Breast epithelium (tissue), 4 donors: ENCODE measurements at regions not wholly inside any gene's neighbourhood (a gene's known extent, or its start where the extent isn't known, plus 50 kb on each side); places are given as distances from the start of the nearest gene placed in this dataset.

Experiments
- DNase-seq, 2 donors: peaks; one replicate each; pipeline ENCODE4 v3.0.0-alpha.2; 2019; ENCODE audit warnings: low spot score in 2 of 2
- H3K27ac ChIP-seq, 2 donors: fragments of 200-600 bp; sonication (generic) in 1 of 2; one replicate each; pipeline ENCODE4 v1.5.1; 2016 to 2019; ENCODE audit warnings: mild to moderate bottlenecking in 1 of 2
- H3K27me3 ChIP-seq, 2 donors: fragments of 200-600 bp; sonication (generic) in 1 of 2; one replicate each; pipeline versions ENCODE4 v1.5.1 to v1.6.0; 2017 to 2019; ENCODE audit warnings: control low read depth in 1 of 2, mild to moderate bottlenecking in 1 of 2
- H3K36me3 ChIP-seq: fragments of 200-600 bp; one replicate; pipeline ENCODE4 v1.5.1; 2019
- H3K4me1 ChIP-seq, 2 donors: fragments of 200-600 bp; sonication (generic); one replicate each; pipeline ENCODE4 v1.5.1; 2016 to 2019; ENCODE audit warnings: control low read depth in 1 of 2
- H3K4me3 ChIP-seq, 3 donors: fragments of 200-600 bp; sonication (generic); 1 replicate in 2 of 3; 2 replicates in 1 of 3; pipeline ENCODE4 v1.5.1; 2016 to 2019; ENCODE audit warnings: mild to moderate bottlenecking in 3 of 3, moderate library complexity in 2 of 3
- H3K9me3 ChIP-seq, 2 donors: fragments of 200-600 bp; sonication (generic) in 1 of 2; one replicate each; pipeline ENCODE4 v1.5.1; 2016 to 2019; ENCODE audit warnings: control low read depth in 1 of 2
- CTCF ChIP-seq, 3 donors: fragments of 450-650 bp; IDR thresholded peaks; one replicate each; pipeline ENCODE4 v1.5.1; 2016 to 2017; ENCODE audit warnings: antibody characterized with exemption in 3 of 3, mild to moderate bottlenecking in 3 of 3, moderate library complexity in 3 of 3
- POLR2A ChIP-seq: fragments of 450-650 bp; IDR thresholded peaks from one replicate; pipeline ENCODE4 v1.6.1; 2016; ENCODE audit warnings: antibody characterized with exemption, mild to moderate bottlenecking, moderate library complexity
- POLR2AphosphoS5 ChIP-seq, 3 donors: sonication (generic); formaldehyde crosslinking; IDR thresholded peaks; one replicate each; pipeline ENCODE4 v1.6.1; 2017; ENCODE audit warnings: antibody characterized with exemption in 3 of 3
- intact Hi-C: fragments of 100-400 bp; cut with DNase I; formaldehyde crosslinking; loops from one replicate; pipeline ENCODE4 v1.15.1; 2023; ENCODE audit warnings: low total_unique reads

- H3K4me1 ChIP-seq, result no peaks in the 10 kb centered on the region
- H3K9me3 ChIP-seq, result no peaks in the 10 kb centered on the region
- no peak overlapping the region for H3K4me3 ChIP-seq
- intact Hi-C loops, result no loop called here
- no peak overlapping the region for H3K27ac ChIP-seq
- no peaks in the 10 kb centered on the region for H3K36me3 ChIP-seq
- no peak for DNase-seq
- TF ChIP-seq POLR2AphosphoS5 (IDR thresholded peaks at IDR 0.05) (no peak), CTCF (IDR thresholded peaks at IDR 0.05) (no peak), POLR2A (no peak)
- no peaks in the 10 kb centered on the region for H3K27me3 ChIP-seq
Measured at GRCh38 chr5:117252566-117252965, 677.9 kb upstream of the SEMA6A start.

GRCh38 chr5:117249086-117249815, 674.6 kb upstream of the SEMA6A start:
- no peaks in the 10 kb centered on the region for H3K27me3 ChIP-seq
- no peaks in the 10 kb centered on the region for H3K36me3 ChIP-seq
- no peaks in the 10 kb centered on the region for H3K9me3 ChIP-seq
- intact Hi-C loops, result loop anchor here (5.0 kb wide), 1 partner anchor 657 kb away; no protein-coding TSS in a partner anchor
- H3K27ac ChIP-seq, result no peak overlapping the region
- no peak overlapping the region for H3K4me3 ChIP-seq
- DNase-seq, result no peak
- no peaks in the 10 kb centered on the region for H3K4me1 ChIP-seq
- TF ChIP-seq POLR2A (no peak), CTCF (IDR thresholded peaks at IDR 0.05) (no peak), POLR2AphosphoS5 (IDR thresholded peaks at IDR 0.05) (no peak)

GRCh38 chr5:117246424-117246823, 671.8 kb upstream of the SEMA6A start:
- Histone ChIP-seq H3K27ac (no peak overlapping the region), H3K9me3 (no peaks in the 10 kb centered on the region), H3K36me3 (no peaks in the 10 kb centered on the region), H3K4me1 (no peaks in the 10 kb centered on the region), H3K27me3 (no peaks in the 10 kb centered on the region), H3K4me3 (no peak overlapping the region)
- no peak for TF ChIP-seq POLR2AphosphoS5 (IDR thresholded peaks at IDR 0.05)
- no peak for TF ChIP-seq POLR2A
- TF ChIP-seq CTCF (IDR thresholded peaks at IDR 0.05), result no peak
- DNase-seq, result no peak
- intact Hi-C loops, result loop anchor here (5.0 kb wide), 1 partner anchor 654 kb away; no protein-coding TSS in a partner anchor

- TF ChIP-seq POLR2A, result no peak
- no peak for TF ChIP-seq POLR2AphosphoS5 (IDR thresholded peaks at IDR 0.05)
- TF ChIP-seq CTCF (IDR thresholded peaks at IDR 0.05), result no peak
- no peaks in the 10 kb centered on the region for H3K9me3 ChIP-seq
- no peak for DNase-seq
- H3K4me3 ChIP-seq, result no peak overlapping the region
- intact Hi-C loops, result loop anchor here (5.0 kb wide), 1 partner anchor 653 kb away; no protein-coding TSS in a partner anchor
- no peak overlapping the region for H3K27ac ChIP-seq
- no peaks in the 10 kb centered on the region for H3K27me3 ChIP-seq
- H3K36me3 ChIP-seq, result no peaks in the 10 kb centered on the region
- no peaks in the 10 kb centered on the region for H3K4me1 ChIP-seq
Measured at GRCh38 chr5:117245130-117245529, 670.5 kb upstream of the SEMA6A start.

GRCh38 chr5:117242028-117242427, 667.4 kb upstream of the SEMA6A start:
- no peaks in the 10 kb centered on the region for H3K4me1 ChIP-seq
- DNase-seq, result no peak
- H3K36me3 ChIP-seq, result no peaks in the 10 kb centered on the region
- no peaks in the 10 kb centered on the region for H3K27me3 ChIP-seq
- no peak overlapping the region for H3K4me3 ChIP-seq
- TF ChIP-seq CTCF (IDR thresholded peaks at IDR 0.05) (no peak), POLR2AphosphoS5 (IDR thresholded peaks at IDR 0.05) (no peak), POLR2A (no peak)
- H3K27ac ChIP-seq, result no peak overlapping the region
- H3K9me3 ChIP-seq, result no peaks in the 10 kb centered on the region
- intact Hi-C loops, result no loop called here
